GM19043 (cell line): ENCODE measurements at regions not wholly inside any gene's neighbourhood (a gene's known extent, or its start where the extent isn't known, plus 50 kb on each side); places are given as distances from the start of the nearest gene placed in this dataset.
"Not testable (repeated sequence)": the region's sequence is repeated elsewhere in the genome, so short reads cannot be mapped to it uniquely, and the experiment has no call there.

ENCODE experiments used
- ATAC-seq: cut with Tn5 transposase; IDR thresholded peaks from one replicate; pipeline ENCODE4 v1.9.1; 2021; ENCODE audit warnings: low read depth; ENCODE audit not compliant: unreplicated experiment

GRCh38 chr12:73892201-73892600, 645.4 kb upstream of the ATXN7L3B start:
- ATAC-seq = no peak

DNA sequence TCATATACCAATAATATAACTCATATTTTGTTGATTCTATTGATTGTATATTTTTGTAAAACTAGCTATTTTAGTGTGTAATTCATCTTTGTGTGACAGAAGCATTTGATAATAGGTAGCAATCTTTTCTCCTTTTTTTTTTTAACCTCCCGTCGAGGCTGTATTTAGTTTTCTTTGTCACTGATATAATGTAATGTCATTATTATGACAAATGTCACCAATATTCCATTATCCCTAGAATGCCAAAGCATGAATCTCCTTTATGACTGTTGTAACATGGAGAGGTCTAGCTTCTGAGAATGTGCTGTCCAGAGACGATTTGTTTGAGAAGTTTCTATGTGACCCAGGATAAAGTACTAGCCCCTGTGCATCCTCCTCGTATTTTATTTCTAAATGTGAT, 639.0 kb upstream of the ATXN7L3B start:
- no peak for ATAC-seq

GRCh38 chr12:73902260-73902659, 635.4 kb upstream of the ATXN7L3B start:
- ATAC-seq = no peak

DNA sequence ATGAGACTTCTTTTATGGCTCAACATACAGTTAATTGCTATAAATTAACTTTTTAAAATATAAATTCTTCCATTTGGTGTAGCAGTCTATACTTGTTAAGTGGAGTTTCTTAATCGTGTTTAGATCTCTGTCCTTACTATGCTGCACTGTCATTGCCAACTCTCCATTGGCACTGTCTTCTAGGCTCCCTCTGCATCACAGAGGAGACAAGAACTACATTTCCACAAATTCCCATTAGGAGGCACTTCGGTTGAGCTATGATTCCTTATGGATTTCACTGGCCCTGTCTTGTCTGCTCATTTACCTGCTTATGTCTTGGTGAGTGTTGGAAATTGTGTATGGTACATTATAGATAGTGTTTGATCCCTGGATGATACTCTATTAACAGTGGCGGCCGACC, 630.9 kb upstream of the ATXN7L3B start:
- no peak for ATAC-seq

GRCh38 chr12:73935817-73936216, 601.8 kb upstream of the ATXN7L3B start:
- no peak for ATAC-seq

GRCh38 chr12:73947326-73948026, 590.2 kb upstream of the ATXN7L3B start:
- ATAC-seq = no peak

GRCh38 chr12:73950507-73950906, 587.1 kb upstream of the ATXN7L3B start:
- no peak for ATAC-seq

- ATAC-seq = no peak
Observed at GRCh38 chr12:73951956-73952703, 585.5 kb upstream of the ATXN7L3B start.

- ATAC-seq = no peak
Observed at GRCh38 chr12:73964641-73965040, 573.0 kb upstream of the ATXN7L3B start.

GRCh38 chr12:73973486-73973885, 564.1 kb upstream of the ATXN7L3B start:
- ATAC-seq = no peak

DNA sequence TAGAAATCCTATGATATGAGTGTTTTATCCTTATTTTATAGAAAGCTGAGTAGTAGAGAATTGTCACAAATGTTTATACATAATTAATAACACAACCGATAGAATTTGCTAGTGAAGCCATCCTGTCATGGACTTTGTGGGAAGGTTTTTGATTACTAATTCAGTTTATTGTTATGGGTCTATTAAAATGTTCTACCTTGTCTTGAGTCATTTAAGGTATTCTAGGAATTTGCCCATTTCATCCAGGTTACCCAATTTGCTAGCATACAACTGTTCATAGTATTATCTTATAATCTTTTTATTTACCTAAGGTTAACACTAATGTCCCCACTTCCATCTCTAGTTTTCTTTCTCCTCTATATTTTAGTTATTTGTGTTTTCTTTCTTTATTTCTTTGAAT, 553.1 kb upstream of the ATXN7L3B start:
- ATAC-seq = no peak

DNA sequence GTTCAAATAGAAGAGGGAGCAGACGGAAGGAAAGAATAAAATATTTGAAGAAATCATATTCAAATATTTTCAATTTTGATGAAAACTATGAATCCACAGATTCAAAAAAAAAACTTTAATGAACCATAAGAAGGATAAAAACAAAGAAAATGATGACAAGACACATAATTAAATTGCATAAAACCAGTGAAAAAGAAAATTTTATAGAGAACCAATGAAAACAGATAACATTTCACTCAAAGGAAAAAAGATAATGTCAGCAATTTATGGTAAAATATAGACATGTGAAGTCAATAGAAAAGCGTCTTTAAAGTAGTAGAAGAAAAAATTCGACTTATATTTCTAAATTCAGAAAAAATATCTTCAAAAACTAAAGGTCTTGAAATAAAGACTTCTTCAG, 546.5 kb upstream of the ATXN7L3B start:
- no peak for ATAC-seq

DNA sequence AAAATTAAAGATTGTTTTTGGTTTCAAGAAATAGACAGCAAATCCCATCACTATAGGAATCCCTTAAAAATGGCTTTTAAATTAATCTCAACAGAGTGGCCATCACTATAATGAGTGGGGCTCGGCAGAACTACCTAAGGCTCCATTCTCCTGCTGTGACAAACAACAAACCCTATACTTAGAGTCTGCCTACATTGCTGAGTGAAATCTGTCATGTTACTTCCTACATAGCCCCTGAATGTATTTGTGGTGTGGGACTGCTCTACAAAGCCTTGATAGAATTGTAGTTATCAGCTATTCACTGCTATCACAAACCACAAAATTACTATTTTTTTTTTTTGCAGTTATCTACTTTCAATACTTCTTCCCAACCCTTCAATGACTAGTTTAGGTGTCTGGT, 538.7 kb upstream of the ATXN7L3B start:
- no peak for ATAC-seq

GRCh38 chr12:74015118-74015517, 522.5 kb upstream of the ATXN7L3B start:
- ATAC-seq = no peak

DNA sequence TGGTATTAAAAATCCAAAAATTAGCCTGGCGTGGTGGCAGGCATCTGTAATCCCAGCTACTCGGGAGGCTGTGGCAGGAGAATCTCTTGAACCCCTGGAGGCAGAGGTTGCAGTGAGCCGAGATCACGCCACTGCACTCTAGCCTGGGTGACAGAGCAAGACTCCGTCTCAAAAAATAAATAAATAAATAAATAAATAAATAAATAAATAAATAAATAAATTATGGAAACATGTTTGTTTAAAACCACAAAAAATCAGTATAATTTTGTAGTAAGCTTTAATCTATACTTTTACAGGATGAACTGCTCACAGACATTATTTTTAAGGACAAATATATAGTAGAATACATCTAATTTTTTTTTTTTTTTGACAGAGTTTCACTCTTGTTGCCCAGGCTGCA, 521.3 kb upstream of the ATXN7L3B start:
- ATAC-seq = not testable (repeated sequence)

GRCh38 chr12:74018849-74019248, 518.8 kb upstream of the ATXN7L3B start:
- no peak for ATAC-seq

GRCh38 chr12:74021937-74022336, 515.7 kb upstream of the ATXN7L3B start:
- peak; percentile 98 for ATAC-seq

- ATAC-seq = no peak
Observed at GRCh38 chr12:74031045-74031444, 506.6 kb upstream of the ATXN7L3B start.

- ATAC-seq = no peak
Observed at GRCh38 chr12:74033531-74033930, 504.1 kb upstream of the ATXN7L3B start.

DNA sequence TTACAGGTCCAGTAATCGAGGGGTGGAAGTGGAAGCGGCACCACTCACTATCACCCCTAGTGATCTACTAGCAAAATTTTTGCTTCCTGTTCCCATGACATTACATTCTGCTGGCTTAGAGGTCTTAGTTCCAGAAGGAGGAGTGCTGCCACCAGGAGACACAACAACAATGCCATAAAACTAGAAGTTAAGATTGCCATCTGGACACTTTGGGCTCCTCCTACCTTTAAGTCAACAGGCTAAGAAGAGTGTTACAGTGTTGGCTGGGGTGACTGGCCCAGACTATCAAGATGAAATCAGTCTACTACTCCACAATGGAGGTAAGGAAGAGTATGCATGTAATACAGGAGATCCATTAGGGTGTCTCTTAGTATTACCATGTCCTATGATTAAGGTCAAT, 498.5 kb upstream of the ATXN7L3B start:
- ATAC-seq = not testable (repeated sequence)

DNA sequence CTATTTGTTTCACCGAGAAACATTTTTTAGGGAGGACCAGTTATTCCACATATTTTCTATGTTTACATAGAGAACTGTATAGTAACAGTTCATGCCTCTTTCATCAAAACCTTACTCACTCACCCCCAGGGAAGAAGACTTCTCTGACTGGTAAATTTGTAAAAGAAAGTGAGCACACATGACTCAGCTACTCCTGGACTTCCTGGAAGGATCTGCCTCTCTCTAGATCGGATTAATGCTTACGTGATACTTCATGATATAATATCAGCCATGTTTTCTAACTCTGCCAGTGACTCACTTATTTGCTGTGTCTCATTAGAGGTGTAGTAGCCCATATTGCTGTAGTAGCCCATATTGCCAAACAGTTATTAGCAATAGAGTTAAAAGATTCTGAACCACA, 494.3 kb upstream of the ATXN7L3B start:
- ATAC-seq = no peak

GRCh38 chr12:74049348-74049747, 488.3 kb upstream of the ATXN7L3B start:
- no peak for ATAC-seq
